Panc1 (cell line): ENCODE measurements at regions not wholly inside any gene's neighbourhood (a gene's known extent, or its start where the extent isn't known, plus 50 kb on each side); places are given as distances from the start of the nearest gene placed in this dataset.

ENCODE experiments used
- ATAC-seq: fragments of 200-7000 bp; cut with Tn5 transposase; 2 replicates; pipeline ENCODE4 v1.9.1; 2020; ENCODE audit warnings: mild to moderate bottlenecking, moderate library complexity
- BruUV-seq: library from RNA; stranded (reverse); fragments of 400-500 nt; replicated peaks from 2 replicates; lab custom pipeline; 2021; lab: Mats Ljungman, UMichigan
- CTCF ChIA-PET: fragments of 300-600 bp; sonication (Branson Sonifier 250); formaldehyde crosslinking; loops from one replicate; lab custom pipeline; 2022; ENCODE audit warnings: antibody characterized with exemption; lab: Charles Lee
- POLR2A ChIA-PET: fragments of 300-600 bp; sonication (Branson Sonifier 250); formaldehyde crosslinking; loops from one replicate; lab custom pipeline; 2022; ENCODE audit warnings: antibody characterized with exemption; lab: Charles Lee
- DNase-seq: peaks from one replicate; pipeline ENCODE4 v3.0.0-alpha.2; 2010; ENCODE audit warnings: low read depth, low spot score
- H3K27ac ChIP-seq: 2 replicates; pipeline ENCODE4 v1.5.1; 2011; ENCODE audit warnings: mild to moderate bottlenecking, low read length, inconsistent platforms
- H3K27me3 ChIP-seq: fragments of 200-500 bp; sonication (Bioruptor generic); 2 replicates; pipeline ENCODE4 v1.6.0; 2014; ENCODE audit warnings: low read length, inconsistent platforms; ENCODE audit not compliant: control insufficient read depth, insufficient read depth
- H3K36me3 ChIP-seq: fragments of 200-500 bp; sonication (Bioruptor generic); 2 replicates; pipeline ENCODE4 v1.5.1; 2014; ENCODE audit warnings: inconsistent platforms, mild to moderate bottlenecking, low read length, moderate library complexity; ENCODE audit not compliant: control insufficient read depth, insufficient read depth
- H3K4me1 ChIP-seq: 2 replicates; pipeline ENCODE4 v1.5.1; 2011; ENCODE audit warnings: inconsistent platforms, mild to moderate bottlenecking, low read length, moderate library complexity; ENCODE audit not compliant: control insufficient read depth, insufficient read depth
- H3K4me3 ChIP-seq, 2 experiments: 2 replicates each; pipeline ENCODE4 v1.5.1; 2011 to 2012; ENCODE audit warnings: low read depth in 2 of 2, low read length in 2 of 2, mild to moderate bottlenecking in 2 of 2, inconsistent platforms in 1 of 2, moderate library complexity in 1 of 2
- H3K9me3 ChIP-seq: fragments of 200-500 bp; sonication (Bioruptor generic); 2 replicates; pipeline ENCODE4 v1.5.1; 2014; ENCODE audit warnings: low read depth, mild to moderate bottlenecking, inconsistent platforms, low read length, moderate library complexity; ENCODE audit not compliant: control insufficient read depth, insufficient read depth
- POLR2AphosphoS5 ChIP-seq: IDR thresholded peaks from 2 replicates; pipeline ENCODE4 v1.6.1; 2012; ENCODE audit warnings: mild to moderate bottlenecking, low read depth, low read length, moderate library complexity
- SIN3A ChIP-seq: IDR thresholded peaks from 2 replicates; pipeline ENCODE4 v1.6.1; 2012; ENCODE audit warnings: low read depth, mild to moderate bottlenecking, low read length, moderate library complexity, borderline replicate concordance; ENCODE audit not compliant: insufficient read depth
- TCF7L2 ChIP-seq: IDR thresholded peaks from 2 replicates; pipeline ENCODE4 v1.6.1; 2011; ENCODE audit warnings: mild to moderate bottlenecking, low read depth, low read length, inconsistent platforms
- in situ Hi-C: cut with HindIII; loops from 2 replicates; pipeline ENCODE4 v1.10.0; 2016; ENCODE audit warnings: low sequenced_read_pairs, low pct_unique_long_range_greater_than_20kb
- intact Hi-C: fragments of 100-400 bp; cut with micrococcal nuclease; formaldehyde crosslinking; loops from one replicate; pipeline ENCODE4 v1.10.0; 2022; ENCODE audit not compliant: unreplicated experiment
- TF ChIP-seq, protein P1 (sequence below), 2 experiments: IDR thresholded peaks; 2 replicates each; pipeline ENCODE4 v1.6.1; 2011 to 2012; ENCODE audit warnings: low read depth in 2 of 2, control low read depth in 1 of 2, low read length in 1 of 2, mild to moderate bottlenecking in 1 of 2, moderate library complexity in 1 of 2; ENCODE audit not compliant: insufficient read depth in 1 of 2
- TF ChIP-seq, protein P2 (sequence below): fragments of 450-650 bp; IDR thresholded peaks from 2 replicates; pipeline ENCODE4 v1.5.1; 2017; ENCODE audit warnings: mild to moderate bottlenecking

DNA sequence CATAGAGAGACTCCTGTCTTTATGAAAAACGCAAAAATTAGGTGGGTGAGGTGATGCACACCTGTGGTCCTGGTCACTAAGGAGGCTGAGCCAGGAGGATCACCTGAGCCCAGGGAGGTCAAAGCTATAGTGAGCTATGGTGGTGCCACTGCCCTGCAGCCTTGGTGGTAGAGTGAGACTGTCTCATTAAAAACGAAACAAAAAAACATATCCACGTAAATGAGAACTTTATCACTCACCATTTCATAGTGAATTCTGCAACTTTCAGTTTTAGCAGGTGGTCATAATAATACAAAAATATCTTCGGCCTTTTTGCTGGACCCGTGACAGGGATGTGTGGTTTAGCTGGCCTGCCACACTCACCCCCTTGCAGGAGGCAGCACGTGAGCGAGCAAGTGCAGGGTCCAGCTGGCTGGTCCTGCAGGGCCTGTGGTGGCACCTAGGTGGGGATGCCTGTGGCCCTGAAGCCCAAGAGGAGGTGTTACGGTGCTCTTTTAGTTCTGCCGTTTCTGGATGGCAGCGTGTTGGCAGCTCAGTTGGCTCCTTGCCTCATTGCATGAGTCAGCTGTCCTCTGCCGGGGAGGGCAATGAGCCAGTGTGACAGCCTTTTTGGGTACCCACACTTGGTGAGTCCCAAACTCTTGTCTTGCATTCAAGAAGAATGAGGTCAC, 1330.7 kb upstream of the TMEM132C start:
- Histone ChIP-seq H3K27ac (no peak overlapping the region), H3K4me3 (no peak overlapping the region), H3K36me3 (no peaks in the 10 kb centered on the region), H3K9me3 (no peaks in the 10 kb centered on the region), H3K4me1 (no peaks in the 10 kb centered on the region), H3K27me3 (no peaks in the 10 kb centered on the region)
- no peak for TF ChIP-seq POLR2AphosphoS5
- TF ChIP-seq SIN3A, result no peak
- no peak for TF ChIP-seq TCF7L2
- TF ChIP-seq, protein P1, sequence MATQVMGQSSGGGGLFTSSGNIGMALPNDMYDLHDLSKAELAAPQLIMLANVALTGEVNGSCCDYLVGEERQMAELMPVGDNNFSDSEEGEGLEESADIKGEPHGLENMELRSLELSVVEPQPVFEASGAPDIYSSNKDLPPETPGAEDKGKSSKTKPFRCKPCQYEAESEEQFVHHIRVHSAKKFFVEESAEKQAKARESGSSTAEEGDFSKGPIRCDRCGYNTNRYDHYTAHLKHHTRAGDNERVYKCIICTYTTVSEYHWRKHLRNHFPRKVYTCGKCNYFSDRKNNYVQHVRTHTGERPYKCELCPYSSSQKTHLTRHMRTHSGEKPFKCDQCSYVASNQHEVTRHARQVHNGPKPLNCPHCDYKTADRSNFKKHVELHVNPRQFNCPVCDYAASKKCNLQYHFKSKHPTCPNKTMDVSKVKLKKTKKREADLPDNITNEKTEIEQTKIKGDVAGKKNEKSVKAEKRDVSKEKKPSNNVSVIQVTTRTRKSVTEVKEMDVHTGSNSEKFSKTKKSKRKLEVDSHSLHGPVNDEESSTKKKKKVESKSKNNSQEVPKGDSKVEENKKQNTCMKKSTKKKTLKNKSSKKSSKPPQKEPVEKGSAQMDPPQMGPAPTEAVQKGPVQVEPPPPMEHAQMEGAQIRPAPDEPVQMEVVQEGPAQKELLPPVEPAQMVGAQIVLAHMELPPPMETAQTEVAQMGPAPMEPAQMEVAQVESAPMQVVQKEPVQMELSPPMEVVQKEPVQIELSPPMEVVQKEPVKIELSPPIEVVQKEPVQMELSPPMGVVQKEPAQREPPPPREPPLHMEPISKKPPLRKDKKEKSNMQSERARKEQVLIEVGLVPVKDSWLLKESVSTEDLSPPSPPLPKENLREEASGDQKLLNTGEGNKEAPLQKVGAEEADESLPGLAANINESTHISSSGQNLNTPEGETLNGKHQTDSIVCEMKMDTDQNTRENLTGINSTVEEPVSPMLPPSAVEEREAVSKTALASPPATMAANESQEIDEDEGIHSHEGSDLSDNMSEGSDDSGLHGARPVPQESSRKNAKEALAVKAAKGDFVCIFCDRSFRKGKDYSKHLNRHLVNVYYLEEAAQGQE (IDR thresholded peaks at IDR 0.05; ENCODE audit: insufficient read depth in 1 of 2, low read depth in 2 of 2, low read length in 1 of 2), result no peak
- TF ChIP-seq, protein P2, sequence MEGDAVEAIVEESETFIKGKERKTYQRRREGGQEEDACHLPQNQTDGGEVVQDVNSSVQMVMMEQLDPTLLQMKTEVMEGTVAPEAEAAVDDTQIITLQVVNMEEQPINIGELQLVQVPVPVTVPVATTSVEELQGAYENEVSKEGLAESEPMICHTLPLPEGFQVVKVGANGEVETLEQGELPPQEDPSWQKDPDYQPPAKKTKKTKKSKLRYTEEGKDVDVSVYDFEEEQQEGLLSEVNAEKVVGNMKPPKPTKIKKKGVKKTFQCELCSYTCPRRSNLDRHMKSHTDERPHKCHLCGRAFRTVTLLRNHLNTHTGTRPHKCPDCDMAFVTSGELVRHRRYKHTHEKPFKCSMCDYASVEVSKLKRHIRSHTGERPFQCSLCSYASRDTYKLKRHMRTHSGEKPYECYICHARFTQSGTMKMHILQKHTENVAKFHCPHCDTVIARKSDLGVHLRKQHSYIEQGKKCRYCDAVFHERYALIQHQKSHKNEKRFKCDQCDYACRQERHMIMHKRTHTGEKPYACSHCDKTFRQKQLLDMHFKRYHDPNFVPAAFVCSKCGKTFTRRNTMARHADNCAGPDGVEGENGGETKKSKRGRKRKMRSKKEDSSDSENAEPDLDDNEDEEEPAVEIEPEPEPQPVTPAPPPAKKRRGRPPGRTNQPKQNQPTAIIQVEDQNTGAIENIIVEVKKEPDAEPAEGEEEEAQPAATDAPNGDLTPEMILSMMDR, result no peak
- intact Hi-C loops (no loop called here), in situ Hi-C loops (no loop called here)
- CTCF ChIA-PET, result no interaction called here
- DNase-seq (no peak), ATAC-seq (no peak)
- POLR2A ChIA-PET, result no interaction called here
- no TSS peak for BruUV-seq

DNA sequence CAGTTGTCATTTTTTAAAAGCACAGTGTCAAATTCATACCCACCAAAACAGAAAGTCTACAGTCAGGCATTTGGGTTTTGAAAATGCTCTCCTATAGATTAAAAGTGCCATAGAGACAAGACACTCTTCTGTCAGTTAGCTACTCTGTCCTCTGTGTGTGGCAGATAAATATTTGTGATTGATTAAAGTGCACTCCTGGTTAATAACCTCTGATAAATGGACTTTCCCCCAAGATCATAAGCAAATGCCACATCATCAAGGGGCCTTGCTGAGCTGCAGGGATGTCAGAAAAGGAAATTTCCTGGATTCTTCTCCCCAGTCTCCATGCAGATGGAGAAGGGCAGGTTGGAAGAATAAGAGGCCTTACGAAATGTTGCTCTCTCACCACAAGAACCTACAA, 1329.5 kb upstream of the TMEM132C start:
- ATAC-seq, result no peak
- ChIA-PET POLR2A (no interaction called here), CTCF (no interaction called here)
- no peaks in the 10 kb centered on the region for H3K9me3 ChIP-seq
- no peak for DNase-seq
- intact Hi-C loops, result no loop called here
- no peak for TF ChIP-seq TCF7L2
- no peak for TF ChIP-seq SIN3A
- TF ChIP-seq, protein P1 (IDR thresholded peaks at IDR 0.05; ENCODE audit: insufficient read depth in 1 of 2, low read depth in 2 of 2, low read length in 1 of 2), result no peak
- TF ChIP-seq, protein P2, result no peak
- TF ChIP-seq POLR2AphosphoS5, result no peak
- H3K4me3 ChIP-seq, result no peak overlapping the region
- BruUV-seq, result no TSS peak
- H3K27ac ChIP-seq, result no peak overlapping the region
- no peaks in the 10 kb centered on the region for H3K36me3 ChIP-seq
- in situ Hi-C loops, result no loop called here
- H3K27me3 ChIP-seq, result no peaks in the 10 kb centered on the region
- H3K4me1 ChIP-seq, result no peaks in the 10 kb centered on the region
